NOMO-1 treated with DMSO at 0.1 percent for 48 hours (cell line): ENCODE measurements at regions not wholly inside any gene's neighbourhood (a gene's known extent, or its start where the extent isn't known, plus 50 kb on each side); places are given as distances from the start of the nearest gene placed in this dataset.

Experiments used
- DNase-seq: peaks from one replicate; lab custom pipeline; 2025; ENCODE audit not compliant: unreplicated experiment; lab: John Stamatoyannopoulos, UW

DNA sequence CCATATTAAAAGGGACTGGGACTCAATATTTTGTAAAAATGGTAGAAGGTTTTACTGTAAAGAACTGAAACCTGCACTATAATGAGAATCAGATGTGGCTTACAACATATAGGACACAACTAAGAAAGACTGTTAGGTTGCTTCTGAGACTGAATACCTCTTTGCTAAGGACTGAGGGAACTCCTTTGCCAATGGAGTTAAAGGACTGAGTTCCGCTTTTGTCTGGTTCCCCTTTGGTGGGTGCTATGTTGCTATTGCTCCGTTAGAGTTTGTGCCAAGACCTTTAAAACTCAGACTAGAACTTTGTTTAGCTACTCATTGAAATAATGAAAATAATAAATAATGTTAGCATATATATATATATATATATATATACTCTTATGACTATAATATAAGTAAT lies 147.8 kb upstream of the KCNMB2 start:
- DNase-seq: peak; percentile 49

- no peak for DNase-seq
Observed at GRCh38 chr3:178389258-178389657, 147.0 kb upstream of the KCNMB2 start.

GRCh38 chr3:178392511-178392926 lies 143.7 kb upstream of the KCNMB2 start:
- DNase-seq: no peak

DNA sequence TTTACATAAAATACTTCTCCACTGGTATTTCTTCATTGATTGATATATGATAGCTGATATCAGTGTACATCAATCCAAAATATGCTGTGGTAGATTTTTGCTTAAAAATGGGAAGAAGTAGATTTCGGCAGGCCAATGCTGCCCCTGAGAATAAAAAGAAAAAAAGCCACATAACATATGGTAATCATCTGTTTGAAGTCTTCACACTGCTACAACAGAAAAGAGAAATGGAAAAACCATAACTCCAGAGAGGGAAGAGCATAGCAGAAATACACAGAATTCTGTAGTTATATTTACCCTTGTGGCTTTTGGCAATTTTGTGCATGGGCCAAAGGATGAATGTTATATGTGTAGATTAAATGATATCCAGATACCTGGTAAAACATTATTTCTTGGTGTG lies 143.1 kb upstream of the KCNMB2 start:
- DNase-seq: no peak

DNA sequence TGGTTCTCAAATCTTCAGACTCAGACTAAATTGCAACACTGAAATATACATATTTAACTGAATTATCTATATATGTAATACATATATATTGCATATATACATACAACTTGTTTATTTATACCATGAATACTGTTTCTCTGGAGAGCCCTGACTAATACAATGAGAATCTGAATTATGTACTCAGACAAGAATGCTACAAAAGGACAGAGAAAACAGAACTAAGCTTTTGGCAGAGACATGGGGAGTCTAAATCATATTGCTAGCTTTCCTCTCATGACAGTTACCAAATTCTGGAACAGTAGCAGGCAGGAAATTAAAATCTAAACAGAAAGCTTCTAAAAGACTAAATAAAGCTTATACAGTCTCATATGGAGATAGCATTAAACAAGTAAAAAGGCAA lies 142.4 kb upstream of the KCNMB2 start:
- no peak for DNase-seq

- DNase-seq: no peak
Observed at GRCh38 chr3:178396318-178396717, 139.9 kb upstream of the KCNMB2 start.

GRCh38 chr3:178397202-178397601 lies 139.0 kb upstream of the KCNMB2 start:
- no peak for DNase-seq

GRCh38 chr3:178397836-178398235 lies 138.4 kb upstream of the KCNMB2 start:
- DNase-seq: no peak

- DNase-seq: no peak
Observed at GRCh38 chr3:178404961-178405360, 131.3 kb upstream of the KCNMB2 start.

- no peak for DNase-seq
Observed at GRCh38 chr3:178405531-178405930, 130.7 kb upstream of the KCNMB2 start.

DNA sequence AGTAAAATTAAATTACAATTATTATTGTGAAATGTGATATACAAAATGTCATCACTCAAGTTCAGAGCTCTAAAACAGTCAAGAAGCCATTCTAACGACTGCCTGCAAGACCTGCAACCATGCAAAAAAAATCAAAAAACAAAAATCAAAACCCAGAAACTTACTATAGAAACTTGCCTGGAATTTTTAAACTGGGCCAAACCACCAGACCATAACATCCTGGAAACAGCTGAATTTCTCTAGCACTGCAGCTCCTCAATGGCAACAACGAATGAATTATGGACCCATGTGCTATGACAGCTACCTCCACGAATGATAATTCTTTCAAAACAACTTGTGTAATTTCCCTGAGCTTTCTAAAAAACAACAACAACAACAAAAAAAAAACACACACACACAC lies 130.0 kb upstream of the KCNMB2 start:
- no peak for DNase-seq

GRCh38 chr3:178415384-178415783 lies 120.9 kb upstream of the KCNMB2 start:
- no peak for DNase-seq

DNA sequence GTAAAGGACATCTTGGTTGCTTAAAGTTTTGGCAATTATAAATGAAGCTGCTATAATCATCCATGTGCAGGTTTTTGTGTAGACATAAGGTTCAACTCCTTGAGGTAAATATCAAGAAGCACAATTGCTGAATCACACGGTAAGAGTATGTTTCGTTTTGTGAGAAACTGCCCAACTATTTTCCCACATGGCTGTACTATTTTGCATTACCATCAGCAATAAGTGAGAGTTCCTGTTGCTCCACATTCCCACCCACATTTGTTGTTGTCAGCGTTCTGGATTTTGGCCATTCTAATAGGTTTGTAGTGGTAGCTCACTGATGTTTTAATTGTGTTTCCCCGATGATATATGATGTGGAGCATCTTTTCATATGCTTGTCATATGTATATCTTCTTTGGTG lies 118.5 kb upstream of the KCNMB2 start:
- no peak for DNase-seq

DNA sequence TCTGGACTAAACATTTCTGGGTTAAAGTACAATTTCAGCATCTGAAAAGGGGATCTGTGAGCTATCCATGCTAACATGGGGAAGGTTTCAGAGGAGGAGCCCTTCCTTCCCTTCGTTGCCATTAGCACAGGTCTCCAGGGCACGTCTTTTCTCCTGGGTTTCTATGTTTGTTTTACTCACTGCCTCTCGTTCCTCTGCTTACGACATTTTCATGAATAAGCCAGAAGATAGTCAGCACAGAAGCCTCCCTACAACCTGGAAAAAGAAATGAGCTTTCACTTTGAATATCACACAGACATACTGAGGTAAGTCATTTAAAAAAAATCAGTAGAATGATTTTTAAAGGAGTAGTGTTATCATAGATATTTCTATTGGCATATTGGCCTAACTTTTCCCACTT lies 117.2 kb upstream of the KCNMB2 start:
- no peak for DNase-seq

GRCh38 chr3:178420033-178420432 lies 116.2 kb upstream of the KCNMB2 start:
- DNase-seq: no peak

GRCh38 chr3:178421069-178421468 lies 115.2 kb upstream of the KCNMB2 start:
- DNase-seq: no peak

DNA sequence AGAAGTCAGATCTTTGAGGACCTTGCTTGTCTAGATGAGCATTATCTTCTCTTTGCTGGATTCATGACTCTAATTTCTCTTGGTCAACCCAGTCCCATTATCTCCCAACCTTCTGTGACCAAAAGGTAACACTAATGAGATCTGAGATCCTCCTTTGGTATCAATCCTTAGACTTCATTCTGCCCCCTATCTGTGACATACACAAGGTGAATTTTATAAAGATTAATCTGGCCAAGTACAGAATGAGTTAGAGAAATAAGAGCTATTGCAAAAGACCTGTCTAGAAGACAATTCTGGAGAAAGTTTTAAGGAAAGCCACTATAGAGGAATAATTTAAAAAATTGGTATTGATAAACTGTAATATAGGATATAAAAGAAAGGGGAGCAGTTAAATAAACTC lies 113.8 kb upstream of the KCNMB2 start:
- DNase-seq: no peak

GRCh38 chr3:178428037-178428436 lies 108.2 kb upstream of the KCNMB2 start:
- DNase-seq: no peak

DNA sequence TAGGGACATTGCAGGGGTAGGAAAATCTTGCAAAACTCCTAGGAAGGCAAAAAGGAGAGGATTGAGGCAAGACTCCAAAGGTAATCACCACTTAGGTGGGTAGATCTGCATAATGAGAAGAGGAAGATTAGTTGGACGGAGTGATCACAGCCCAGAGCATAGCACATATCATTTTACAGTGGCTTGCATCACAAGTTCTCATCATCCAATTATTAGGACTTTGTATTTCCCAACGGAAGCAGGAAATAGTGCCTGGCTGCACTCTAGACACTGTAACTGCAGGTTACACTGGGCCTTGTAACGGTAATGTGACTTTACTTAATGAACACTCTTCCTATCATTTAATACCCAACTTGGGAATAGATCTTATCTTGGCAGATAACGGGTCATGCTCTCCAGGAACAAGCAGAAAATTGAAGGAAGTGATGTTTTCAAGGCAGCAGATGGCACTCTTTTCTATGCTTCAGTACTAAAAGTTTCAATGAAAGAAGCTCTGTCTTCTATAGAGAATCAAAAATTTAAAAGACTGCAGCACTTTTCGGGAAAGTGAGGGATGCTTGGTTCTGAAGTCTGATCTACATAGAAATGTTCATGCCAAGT lies 101.9 kb upstream of the KCNMB2 start:
- peak; percentile 6 for DNase-seq

GRCh38 chr3:178435575-178435974 lies 100.7 kb upstream of the KCNMB2 start:
- DNase-seq: no peak

- peak; percentile 16 for DNase-seq
Observed at GRCh38 chr3:178436773-178437172, 99.5 kb upstream of the KCNMB2 start.

GRCh38 chr3:178437236-178437635 lies 99.0 kb upstream of the KCNMB2 start:
- peak; percentile 71 for DNase-seq

- DNase-seq: no peak
Observed at GRCh38 chr3:178439504-178439903, 96.7 kb upstream of the KCNMB2 start.

DNA sequence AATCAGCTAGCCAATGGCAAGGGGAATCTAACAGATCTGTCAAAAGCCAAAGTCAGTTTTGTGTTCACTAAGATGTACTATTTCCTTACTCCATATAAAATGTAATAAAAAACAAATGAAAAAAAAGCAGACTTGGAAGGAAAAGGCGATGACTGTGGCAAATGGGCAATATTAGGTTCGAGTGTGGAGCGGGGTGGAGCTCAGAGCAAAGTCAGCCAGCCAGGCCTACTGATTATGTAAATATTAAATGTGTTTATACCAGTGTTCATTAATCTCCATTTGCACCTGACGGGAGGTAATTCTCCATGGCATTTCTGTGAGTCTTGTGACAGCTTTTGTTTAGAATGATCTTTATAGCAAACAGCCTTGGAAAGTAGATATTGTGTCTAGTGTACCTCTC lies 96.2 kb upstream of the KCNMB2 start:
- no peak for DNase-seq
